PFSK-1 (cell line): ENCODE measurements at regions not wholly inside any gene's neighbourhood (a gene's known extent, or its start where the extent isn't known, plus 50 kb on each side); places are given as distances from the start of the nearest gene placed in this dataset.

Experiments
- POLR2AphosphoS5 ChIP-seq: IDR thresholded peaks from 2 replicates; pipeline ENCODE4 v1.6.1; 2012; ENCODE audit warnings: low read depth, mild to moderate bottlenecking, control low read depth, low read length, moderate library complexity
- SIN3A ChIP-seq: IDR thresholded peaks from 2 replicates; pipeline ENCODE4 v1.6.1; 2012; ENCODE audit warnings: mild to moderate bottlenecking, low read length, moderate library complexity, borderline replicate concordance; ENCODE audit not compliant: insufficient read depth
- TAF1 ChIP-seq: IDR thresholded peaks from 2 replicates; pipeline ENCODE4 v1.6.1; 2012; ENCODE audit warnings: low read length, control low read depth, borderline replicate concordance; ENCODE audit not compliant: insufficient read depth

DNA sequence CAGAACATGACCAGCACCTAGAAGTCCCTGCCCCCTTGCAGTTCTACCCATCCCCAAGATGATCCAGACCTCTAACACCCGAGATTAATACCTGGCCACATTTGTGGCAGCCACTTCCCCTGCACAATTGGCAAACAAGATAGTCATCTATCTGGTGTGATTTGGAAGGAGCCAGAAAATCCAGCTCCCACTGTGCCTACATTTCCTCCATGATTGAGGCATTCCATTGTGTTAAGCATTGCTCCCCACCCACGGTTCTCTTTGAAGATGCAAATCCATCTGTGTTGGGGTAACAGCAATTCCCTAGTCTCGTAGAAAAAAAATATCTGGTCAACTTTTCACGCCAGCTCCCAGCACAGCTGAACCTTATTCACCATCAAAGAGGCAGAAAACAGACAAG is 405.0 kb downstream of the BCOR start:
- TF ChIP-seq POLR2AphosphoS5 (no peak), TAF1 (no peak), SIN3A (no peak)
